ENCODE measurements at regions not wholly inside any gene's neighbourhood (a gene's known extent, or its start where the extent isn't known, plus 50 kb on each side); places are given as distances from the start of the nearest gene placed in this dataset.
"Not testable (repeated sequence)": the region's sequence is repeated elsewhere in the genome, so short reads cannot be mapped to it uniquely, and the experiment has no call there.

DNA sequence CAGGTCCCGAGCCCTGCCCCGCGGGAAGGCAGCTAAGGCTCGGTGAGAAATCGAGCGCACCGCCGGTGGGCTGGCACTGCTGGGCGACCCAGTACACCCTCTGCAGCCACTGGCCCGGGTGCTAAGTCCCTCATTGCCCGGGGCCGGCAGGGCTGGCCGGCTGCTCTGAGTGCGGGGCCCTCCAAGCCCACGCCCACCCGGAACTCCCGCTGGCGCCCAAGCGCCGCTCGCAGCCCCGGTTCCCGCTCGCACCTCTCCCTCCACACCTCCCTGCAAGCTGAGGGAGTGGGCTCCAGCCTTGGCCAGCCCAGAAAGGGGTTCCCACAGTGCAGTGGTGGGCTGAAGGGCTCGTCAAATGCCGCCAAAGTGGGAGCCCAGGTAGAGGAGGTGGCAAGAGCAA lies 63.2 kb upstream of the IER3 start:
- not testable (repeated sequence) for DNase-seq (ENCODE audit: low read depth in 3 of 3)

DNA sequence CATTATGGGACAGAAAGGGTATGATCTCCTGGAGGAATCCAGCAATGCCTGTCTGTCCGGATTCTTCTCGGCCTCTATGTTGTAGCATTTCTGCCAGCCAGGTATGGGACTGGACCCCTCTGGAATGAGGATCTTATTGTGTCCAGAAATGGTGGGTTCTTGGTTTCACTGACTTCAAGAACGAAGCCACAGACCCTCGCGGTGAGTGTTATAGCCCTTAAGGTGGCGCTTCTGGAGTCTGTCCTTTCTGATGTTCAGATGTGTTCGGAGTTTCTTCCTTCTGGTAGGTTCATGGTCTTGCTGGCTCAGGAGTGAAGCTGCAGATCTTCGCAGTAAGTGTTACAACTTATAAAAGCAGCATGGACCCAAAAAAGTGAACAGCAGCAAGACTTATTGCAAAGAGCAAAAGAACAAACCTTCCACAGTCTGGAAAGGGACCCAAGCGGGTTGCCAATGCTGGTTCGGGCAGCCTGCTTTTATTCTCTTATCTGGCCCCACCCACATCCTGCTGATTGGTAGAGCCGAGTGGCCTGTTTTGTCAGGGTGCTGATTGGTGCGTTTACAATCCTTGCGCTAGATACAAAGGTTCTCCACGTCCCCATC lies 62.3 kb upstream of the IER3 start:
- no peak for DNase-seq (ENCODE audit: low read depth in 3 of 3)

DNA sequence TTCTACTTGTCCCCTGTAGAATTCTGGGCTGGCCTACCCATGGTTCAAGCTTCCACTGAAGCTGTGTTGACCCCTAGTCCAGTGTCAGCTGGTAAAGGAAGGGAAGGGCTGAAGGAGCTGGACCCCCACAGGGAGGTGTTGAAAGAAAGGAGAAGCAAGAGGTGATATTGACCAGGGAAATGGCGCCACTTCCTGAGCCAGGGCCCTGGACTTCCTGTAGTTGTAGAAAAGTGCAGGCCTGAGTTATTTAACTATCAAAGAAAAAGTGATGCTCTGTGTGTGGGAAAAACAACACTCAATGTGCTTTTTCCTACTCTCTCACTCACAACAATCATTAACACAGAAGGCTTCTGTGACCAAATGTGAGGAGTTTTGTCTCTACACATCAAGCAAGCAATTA lies 60.0 kb upstream of the IER3 start:
- DNase-seq (ENCODE audit: low read depth in 3 of 3): no peak

DNA sequence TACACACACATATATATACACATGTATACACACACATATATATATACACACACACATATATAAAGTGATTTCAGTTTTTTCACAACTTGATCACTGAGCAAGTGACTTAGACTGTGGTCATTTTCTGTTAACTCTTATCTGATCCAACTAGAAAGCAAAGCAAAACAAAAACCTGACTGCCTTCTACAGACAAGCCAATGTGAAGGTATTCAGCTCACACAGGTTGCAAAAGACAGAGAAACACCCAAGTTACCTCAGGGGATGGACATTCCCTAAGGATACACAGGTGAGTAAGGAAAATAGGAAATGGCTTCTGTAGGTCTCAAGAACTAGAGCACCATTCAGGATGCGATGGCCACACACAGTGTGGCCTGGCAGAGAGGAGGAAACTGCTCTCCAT lies 58.4 kb upstream of the IER3 start:
- no peak for DNase-seq (ENCODE audit: low read depth in 3 of 3)

DNA sequence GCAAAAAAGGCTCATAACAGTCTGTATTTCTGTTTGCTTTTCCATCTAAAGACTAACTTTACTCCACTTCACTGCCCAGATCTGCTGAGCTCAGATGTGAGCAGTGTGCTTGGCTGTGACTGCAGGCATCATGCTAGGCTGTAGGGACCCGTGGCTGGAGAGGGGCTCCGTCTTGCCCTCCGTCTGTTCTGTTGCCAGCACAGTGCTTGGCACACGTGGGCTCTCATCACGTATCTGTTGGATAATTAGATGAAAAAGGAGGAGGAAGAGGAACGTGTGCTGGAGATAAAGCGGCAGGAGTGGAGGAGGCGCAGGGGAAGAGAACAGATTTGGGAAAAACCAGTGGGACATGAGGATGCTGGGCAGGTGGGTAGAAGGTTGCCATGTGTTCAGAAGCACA lies 57.6 kb upstream of the IER3 start:
- DNase-seq (ENCODE audit: low read depth in 3 of 3): no peak

DNA sequence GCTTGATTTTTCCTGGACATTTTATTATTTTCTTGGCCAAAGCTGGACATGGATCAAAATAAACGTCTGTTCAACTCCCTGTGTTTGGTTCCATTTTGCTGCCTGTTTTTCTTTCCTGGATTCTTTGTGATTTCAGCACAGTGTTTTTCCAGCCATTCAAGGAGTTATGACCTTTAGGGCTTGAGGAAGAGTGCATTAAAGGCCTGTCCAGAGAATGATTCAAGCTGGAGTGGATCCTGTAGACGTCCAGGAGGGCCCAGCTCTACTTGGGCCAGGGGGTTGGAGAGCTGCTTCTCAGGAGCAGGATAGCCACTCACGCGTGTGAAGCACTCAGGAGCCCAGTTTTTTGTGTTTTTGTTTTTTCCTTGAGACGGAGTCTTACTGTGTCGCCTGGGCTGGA lies 56.5 kb upstream of the IER3 start:
- no peak for DNase-seq (ENCODE audit: low read depth in 3 of 3)

DNA sequence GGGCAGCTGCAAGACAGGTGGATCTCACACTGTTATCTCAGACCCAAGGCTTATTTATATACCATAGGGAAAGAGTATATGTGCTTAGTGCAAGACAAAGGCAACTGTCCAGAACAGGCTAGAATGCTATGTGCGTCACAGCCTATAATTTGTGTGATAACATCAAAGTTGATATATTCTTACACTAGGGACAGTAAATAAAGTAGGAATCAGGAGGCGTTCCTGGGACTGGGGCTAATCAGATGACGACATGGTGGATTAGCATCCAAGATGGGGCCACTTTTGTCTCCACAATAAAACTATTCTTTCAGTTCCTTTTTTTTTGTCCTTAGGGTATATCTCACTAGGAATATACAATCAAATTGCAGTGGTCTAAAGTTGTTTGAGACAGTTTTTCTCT lies 54.9 kb upstream of the IER3 start:
- DNase-seq (ENCODE audit: low read depth in 3 of 3): no peak

DNA sequence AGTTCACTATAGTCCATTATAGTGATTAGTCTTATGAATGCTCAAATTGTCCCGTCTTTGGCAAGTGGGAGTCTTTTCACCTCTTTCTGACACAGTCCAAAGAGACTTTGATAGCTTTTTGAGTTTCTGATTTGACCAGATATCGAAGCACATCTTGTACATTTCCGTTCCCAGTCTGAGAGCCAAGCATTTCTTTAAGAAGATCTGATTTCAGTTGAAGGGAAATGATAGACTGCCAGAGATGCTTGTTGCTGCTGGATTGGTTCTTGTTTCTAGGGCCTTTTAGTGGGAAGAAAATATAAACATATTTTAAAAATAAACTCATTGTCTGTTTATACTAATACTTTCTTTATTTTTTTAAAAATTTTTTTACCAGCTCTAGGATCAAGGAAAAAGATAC lies 54.1 kb upstream of the IER3 start:
- no peak for DNase-seq (ENCODE audit: low read depth in 3 of 3)

DNA sequence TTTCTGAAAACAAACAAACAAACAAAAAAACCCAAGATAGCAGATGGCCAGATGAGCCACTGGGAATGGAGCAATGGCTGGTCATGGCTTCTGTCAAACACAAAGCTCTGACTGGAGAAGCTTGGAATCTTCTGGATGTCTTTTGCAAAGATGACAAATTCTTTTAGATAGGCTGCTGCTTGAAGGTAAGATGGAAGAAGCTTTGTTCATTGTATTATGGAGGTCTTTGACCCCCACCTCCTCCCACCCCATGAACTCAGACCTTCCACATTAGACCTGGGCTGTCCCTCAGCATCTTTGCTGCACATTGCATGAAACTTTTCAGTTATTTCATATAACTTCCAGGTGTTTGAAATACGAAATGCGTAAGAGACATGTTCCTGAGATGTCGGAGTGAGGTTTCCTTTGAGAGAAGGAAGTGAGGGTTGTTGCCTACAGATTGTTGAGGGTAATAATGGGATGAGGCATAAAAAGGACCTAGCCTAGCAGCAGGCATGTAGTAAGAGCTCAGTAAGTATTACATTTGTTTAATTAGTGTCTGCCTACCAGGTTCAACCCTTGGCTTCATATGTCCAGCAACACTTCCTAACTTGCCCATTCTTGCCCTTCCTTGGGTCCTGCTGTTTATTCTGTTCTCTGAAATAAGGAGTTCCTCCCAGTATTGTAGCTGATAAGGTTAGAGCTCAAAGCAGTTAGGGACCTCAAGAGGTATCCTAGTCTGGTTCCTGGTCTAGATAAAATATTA lies 51.4 kb upstream of the IER3 start:
- DNase-seq (ENCODE audit: low read depth in 3 of 3): no peak
